Karpas-422 (cell line): ENCODE measurements at regions not wholly inside any gene's neighbourhood (a gene's known extent, or its start where the extent isn't known, plus 50 kb on each side); places are given as distances from the start of the nearest gene placed in this dataset.

Source experiments
- DNase-seq: peaks from one replicate; pipeline ENCODE4 v3.0.0-alpha.2; 2015
- H2AFZ ChIP-seq: fragments of 200-600 bp; sonication (generic); 2 replicates; pipeline ENCODE4 v1.6.1; 2014; ENCODE audit warnings: antibody characterized with exemption, low read length, mixed read lengths
- H3K27ac ChIP-seq: fragments of 200-600 bp; sonication (generic); 2 replicates; pipeline ENCODE4 v1.5.1; 2014; ENCODE audit warnings: mild to moderate bottlenecking, low read length, moderate library complexity
- H3K27me3 ChIP-seq: fragments of 200-600 bp; sonication (generic); 2 replicates; pipeline ENCODE4 v1.6.1; 2014; ENCODE audit warnings: low read length, mixed read lengths
- H3K36me3 ChIP-seq: fragments of 200-600 bp; sonication (generic); 2 replicates; pipeline ENCODE4 v1.6.1; 2014; ENCODE audit warnings: low read length, mixed read lengths; ENCODE audit not compliant: insufficient read depth
- H3K4me1 ChIP-seq: fragments of 200-600 bp; sonication (generic); 2 replicates; pipeline ENCODE4 v1.6.1; 2014; ENCODE audit warnings: mild to moderate bottlenecking, low read length, mixed read lengths
- H3K4me2 ChIP-seq: fragments of 200-600 bp; sonication (generic); 2 replicates; pipeline ENCODE4 v1.6.1; 2014; ENCODE audit warnings: low read length, low read depth, mild to moderate bottlenecking; ENCODE audit not compliant: poor library complexity, severe bottlenecking
- H3K4me3 ChIP-seq: fragments of 200-600 bp; sonication (generic); 2 replicates; pipeline ENCODE4 v1.5.1; 2014; ENCODE audit warnings: mild to moderate bottlenecking, antibody characterized with exemption, low read length, mixed read lengths
- H3K79me2 ChIP-seq: fragments of 200-600 bp; sonication (generic); 2 replicates; pipeline ENCODE4 v1.6.1; 2014; ENCODE audit warnings: mild to moderate bottlenecking, low read length, mixed read lengths
- H3K9ac ChIP-seq: fragments of 200-600 bp; sonication (generic); 2 replicates; pipeline ENCODE4 v1.6.0; 2014; ENCODE audit warnings: low read length
- H3K9me2 ChIP-seq: fragments of 200-600 bp; sonication (generic), shearing (Covaris generic); replicated peaks from 2 replicates; pipeline ENCODE4 v1.6.0; 2014; ENCODE audit warnings: mild to moderate bottlenecking, low read length, moderate library complexity; ENCODE audit not compliant: insufficient read depth
- H3K9me3 ChIP-seq: fragments of 300-700, 200-600 bp; sonication (generic); 2 replicates; pipeline ENCODE4 v1.6.1; 2014; ENCODE audit warnings: low read length, mixed read lengths
- H4K20me1 ChIP-seq: fragments of 200-600 bp; sonication (generic); 2 replicates; pipeline ENCODE4 v1.6.1; 2014; ENCODE audit warnings: mild to moderate bottlenecking, antibody characterized with exemption, low read length, low read depth; ENCODE audit not compliant: insufficient read depth

DNA sequence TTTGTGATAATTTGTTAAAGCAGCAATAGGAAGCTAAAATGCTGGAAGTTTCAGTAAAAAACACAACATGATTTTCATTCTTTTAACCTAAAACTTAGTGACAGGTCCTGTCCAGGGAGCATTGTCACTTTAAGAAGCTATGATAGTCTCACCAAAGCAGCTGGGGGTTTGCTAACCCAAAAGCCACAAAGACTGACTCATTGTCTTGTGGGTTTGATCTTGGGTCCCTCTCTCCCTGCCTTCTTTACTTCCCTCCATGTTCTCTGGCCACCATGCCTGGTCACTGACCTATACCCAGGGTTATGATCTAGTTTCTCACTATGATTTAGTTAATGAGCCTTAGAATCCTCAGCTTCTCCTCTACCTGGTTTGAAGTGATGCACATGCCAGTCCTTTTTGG, 213.5 kb upstream of the PTGFR start:
- DNase-seq: no peak
- Histone ChIP-seq H4K20me1 (no peaks in the 10 kb centered on the region), H2AFZ (no peak overlapping the region), H3K4me3 (no peak overlapping the region), H3K9ac (no peak overlapping the region), H3K4me1 (no peaks in the 10 kb centered on the region), H3K27ac (no peak overlapping the region), H3K9me2 (no peaks in the 10 kb centered on the region), H3K79me2 (no peaks in the 10 kb centered on the region), H3K9me3 (no peaks in the 10 kb centered on the region), H3K4me2 (no peak overlapping the region), H3K36me3 (no peaks in the 10 kb centered on the region), H3K27me3 (no peaks in the 10 kb centered on the region)

- no peak for DNase-seq
- Histone ChIP-seq H3K27ac (no peak overlapping the region), H3K9me3 (no peaks in the 10 kb centered on the region), H3K4me2 (no peak overlapping the region), H3K4me3 (no peak overlapping the region), H3K9ac (no peak overlapping the region), H3K36me3 (no peaks in the 10 kb centered on the region), H4K20me1 (no peaks in the 10 kb centered on the region), H3K9me2 (no peaks in the 10 kb centered on the region), H3K4me1 (no peaks in the 10 kb centered on the region), H3K27me3 (no peaks in the 10 kb centered on the region), H2AFZ (no peak overlapping the region), H3K79me2 (no peaks in the 10 kb centered on the region)
These were observed 211.7 kb upstream of the PTGFR start for GRCh38 chr1:78279051-78279450.

- H3K9ac ChIP-seq: no peak overlapping the region
These were observed 210.1 kb upstream of the PTGFR start for GRCh38 chr1:78280626-78281025.

DNA sequence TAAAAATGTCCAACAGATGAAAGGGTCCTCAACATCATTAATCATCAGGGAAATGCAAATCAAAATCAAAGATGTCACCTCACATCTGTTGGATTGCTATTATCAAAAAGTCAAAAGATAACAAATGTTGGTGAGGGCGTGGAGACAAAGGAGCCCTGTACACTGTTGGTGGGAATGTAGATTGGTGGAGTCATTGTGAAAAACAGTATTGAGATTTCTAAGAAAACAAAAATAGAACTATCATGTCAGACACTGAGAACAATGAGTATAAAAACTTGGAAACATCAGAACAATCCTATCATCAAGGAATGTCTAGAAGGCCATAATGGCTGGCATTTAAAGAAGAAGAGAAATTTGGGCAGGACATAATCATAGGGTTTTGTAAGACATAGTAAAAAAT, 209.2 kb upstream of the PTGFR start:
- no peaks in the 10 kb centered on the region for H3K9me3 ChIP-seq
- no peaks in the 10 kb centered on the region for H4K20me1 ChIP-seq
- no peak overlapping the region for H3K27ac ChIP-seq

More at GRCh38 chr1:78280626-78281025, 210.1 kb upstream of the PTGFR start:
- Histone ChIP-seq H3K4me3 (no peak overlapping the region), H3K9me3 (no peaks in the 10 kb centered on the region), H2AFZ (no peak overlapping the region), H3K4me2 (no peak overlapping the region), H3K36me3 (no peaks in the 10 kb centered on the region), H3K27ac (no peak overlapping the region), H4K20me1 (no peaks in the 10 kb centered on the region), H3K4me1 (no peaks in the 10 kb centered on the region), H3K9me2 (no peaks in the 10 kb centered on the region), H3K79me2 (no peaks in the 10 kb centered on the region), H3K27me3 (no peaks in the 10 kb centered on the region)
- no peak for DNase-seq

GRCh38 chr1:78283691-78284090, 207.1 kb upstream of the PTGFR start:
- H3K4me2 ChIP-seq: no peak overlapping the region
- DNase-seq: no peak
- H3K9me3 ChIP-seq: no peaks in the 10 kb centered on the region
- H3K27ac ChIP-seq: no peak overlapping the region
- no peaks in the 10 kb centered on the region for H3K79me2 ChIP-seq
- no peak overlapping the region for H2AFZ ChIP-seq
- no peaks in the 10 kb centered on the region for H3K4me1 ChIP-seq
- H3K9ac ChIP-seq: no peak overlapping the region
- H3K9me2 ChIP-seq: no peaks in the 10 kb centered on the region
- H3K4me3 ChIP-seq: no peak overlapping the region
- H3K27me3 ChIP-seq: no peaks in the 10 kb centered on the region
- no peaks in the 10 kb centered on the region for H3K36me3 ChIP-seq
- no peaks in the 10 kb centered on the region for H4K20me1 ChIP-seq

More for the DNA sequence above, 209.2 kb upstream of the PTGFR start:
- Histone ChIP-seq H3K79me2 (no peaks in the 10 kb centered on the region), H3K9ac (no peak overlapping the region), H2AFZ (no peak overlapping the region), H3K9me2 (no peaks in the 10 kb centered on the region), H3K27me3 (no peaks in the 10 kb centered on the region), H3K4me2 (no peak overlapping the region), H3K4me1 (no peaks in the 10 kb centered on the region), H3K36me3 (no peaks in the 10 kb centered on the region), H3K4me3 (no peak overlapping the region)
- DNase-seq: no peak

DNA sequence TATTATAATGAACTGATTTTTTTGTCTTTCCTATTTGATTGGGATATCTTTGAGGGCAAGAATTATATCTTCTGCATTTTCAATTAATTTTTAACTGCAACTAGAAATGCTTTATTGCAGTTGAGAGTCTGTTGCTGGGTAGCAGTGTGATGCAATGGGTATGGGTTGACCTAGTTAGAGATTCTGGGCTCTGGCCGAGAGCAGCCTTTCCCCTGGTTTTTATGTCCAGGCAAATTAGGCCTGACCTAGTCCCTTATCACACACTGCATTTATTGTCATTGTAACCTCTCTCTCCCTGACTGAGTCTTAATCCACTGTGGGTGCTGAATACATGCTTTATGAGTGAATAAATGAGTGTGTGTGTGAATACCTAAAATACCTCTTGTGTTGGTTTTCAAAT, 206.4 kb upstream of the PTGFR start:
- Histone ChIP-seq H3K79me2 (no peaks in the 10 kb centered on the region), H4K20me1 (no peaks in the 10 kb centered on the region), H3K4me1 (no peaks in the 10 kb centered on the region), H3K9me3 (no peaks in the 10 kb centered on the region), H3K9ac (no peak overlapping the region), H3K9me2 (no peaks in the 10 kb centered on the region), H3K36me3 (no peaks in the 10 kb centered on the region), H3K4me3 (no peak overlapping the region), H3K4me2 (no peak overlapping the region), H3K27ac (no peak overlapping the region), H3K27me3 (no peaks in the 10 kb centered on the region), H2AFZ (no peak overlapping the region)
- no peak for DNase-seq

GRCh38 chr1:78286686-78287085, 204.1 kb upstream of the PTGFR start:
- no peak for DNase-seq
- H3K79me2 ChIP-seq: no peaks in the 10 kb centered on the region
- no peak overlapping the region for H3K27ac ChIP-seq
- no peaks in the 10 kb centered on the region for H3K9me2 ChIP-seq
- H3K27me3 ChIP-seq: no peaks in the 10 kb centered on the region
- H3K4me1 ChIP-seq: no peaks in the 10 kb centered on the region
- H2AFZ ChIP-seq: no peak overlapping the region
- no peak overlapping the region for H3K4me3 ChIP-seq
- no peaks in the 10 kb centered on the region for H3K9me3 ChIP-seq
- H4K20me1 ChIP-seq: no peaks in the 10 kb centered on the region
- no peaks in the 10 kb centered on the region for H3K36me3 ChIP-seq
- no peak overlapping the region for H3K9ac ChIP-seq
- H3K4me2 ChIP-seq: no peak overlapping the region

- no peak for DNase-seq
- H3K4me1 ChIP-seq: no peaks in the 10 kb centered on the region
- H3K4me2 ChIP-seq: no peak overlapping the region
- H3K9me2 ChIP-seq: no peaks in the 10 kb centered on the region
- no peaks in the 10 kb centered on the region for H3K9me3 ChIP-seq
- no peaks in the 10 kb centered on the region for H3K79me2 ChIP-seq
- no peak overlapping the region for H3K9ac ChIP-seq
- H3K36me3 ChIP-seq: no peaks in the 10 kb centered on the region
- no peak overlapping the region for H3K27ac ChIP-seq
- no peak overlapping the region for H2AFZ ChIP-seq
- no peak overlapping the region for H3K4me3 ChIP-seq
- no peaks in the 10 kb centered on the region for H4K20me1 ChIP-seq
- H3K27me3 ChIP-seq: no peaks in the 10 kb centered on the region
These were observed 201.2 kb upstream of the PTGFR start for GRCh38 chr1:78289603-78290002.

DNA sequence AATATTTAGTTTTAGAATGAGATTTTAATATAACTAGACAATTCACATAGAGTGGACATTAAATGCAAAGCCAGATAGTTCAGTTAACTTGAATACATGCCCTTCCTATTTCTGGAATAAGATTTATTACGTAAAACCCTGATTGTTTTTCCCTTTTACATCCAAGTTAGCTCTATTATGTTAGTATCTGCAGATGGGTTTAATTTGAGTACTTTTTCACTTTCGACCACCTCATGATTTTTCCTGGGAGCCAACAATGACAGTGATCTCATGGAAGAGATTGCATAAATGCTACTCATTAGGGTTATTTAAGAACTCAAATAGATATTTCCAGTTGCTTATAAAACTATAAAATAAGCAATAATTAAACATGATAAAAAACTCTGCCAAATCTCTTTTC, 199.4 kb upstream of the PTGFR start:
- Histone ChIP-seq H3K36me3 (no peaks in the 10 kb centered on the region), H3K4me2 (no peak overlapping the region), H4K20me1 (no peaks in the 10 kb centered on the region), H2AFZ (no peak overlapping the region), H3K9me3 (no peaks in the 10 kb centered on the region), H3K9me2 (no peaks in the 10 kb centered on the region), H3K4me3 (no peak overlapping the region), H3K9ac (no peak overlapping the region), H3K79me2 (no peaks in the 10 kb centered on the region), H3K27me3 (no peaks in the 10 kb centered on the region), H3K4me1 (no peaks in the 10 kb centered on the region), H3K27ac (no peak overlapping the region)
- no peak for DNase-seq
